ENCODE measurements at regions not wholly inside any gene's neighbourhood (a gene's known extent, or its start where the extent isn't known, plus 50 kb on each side); places are given as distances from the start of the nearest gene placed in this dataset.

DNA sequence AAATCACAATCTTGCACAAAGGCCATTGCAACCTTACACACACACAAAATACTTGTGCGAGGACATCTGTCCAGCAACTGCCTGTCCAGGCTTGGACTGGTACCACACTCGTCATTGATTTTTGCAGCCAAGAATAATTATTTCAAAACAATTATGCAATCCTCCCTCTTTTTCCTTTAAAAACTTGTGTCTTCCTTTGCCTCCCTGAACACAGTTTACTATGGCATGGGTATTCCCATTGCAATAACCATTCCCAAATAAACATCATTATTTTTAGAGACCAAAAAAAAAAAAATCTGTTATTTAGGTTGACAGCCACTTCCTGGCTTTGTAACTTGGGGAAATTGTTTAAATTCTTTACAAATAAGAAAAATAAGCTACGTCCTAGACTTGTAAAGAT lies 54.0 kb downstream of the C11orf91 start:
- H3K4me3 ChIP-seq (ENCODE audit: low read depth, low read length), result no peak overlapping the region
- no peak for DNase-seq (ENCODE audit: low read depth)

DNA sequence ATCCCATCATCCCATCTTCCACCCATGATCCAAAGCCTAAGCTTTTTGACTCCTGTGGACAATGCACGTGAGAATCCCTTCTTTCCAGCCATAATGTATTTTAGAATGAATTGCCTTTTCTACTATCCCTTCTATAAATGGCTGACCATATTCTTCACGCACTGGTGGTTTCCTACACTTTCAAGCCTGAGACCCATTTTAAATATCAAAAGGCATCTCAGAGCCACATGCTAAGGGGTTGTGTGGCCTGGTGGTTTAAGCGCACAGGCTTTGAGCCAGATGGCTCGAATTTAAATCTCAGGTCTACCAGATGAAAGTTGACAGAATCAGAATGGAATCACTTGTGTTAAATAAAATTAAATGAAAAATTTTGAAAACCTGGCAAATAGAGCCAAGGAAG lies 54.5 kb downstream of the C11orf91 start:
- H3K4me3 ChIP-seq (ENCODE audit: low read depth, low read length), result no peak overlapping the region
- TF ChIP-seq, protein P1, sequence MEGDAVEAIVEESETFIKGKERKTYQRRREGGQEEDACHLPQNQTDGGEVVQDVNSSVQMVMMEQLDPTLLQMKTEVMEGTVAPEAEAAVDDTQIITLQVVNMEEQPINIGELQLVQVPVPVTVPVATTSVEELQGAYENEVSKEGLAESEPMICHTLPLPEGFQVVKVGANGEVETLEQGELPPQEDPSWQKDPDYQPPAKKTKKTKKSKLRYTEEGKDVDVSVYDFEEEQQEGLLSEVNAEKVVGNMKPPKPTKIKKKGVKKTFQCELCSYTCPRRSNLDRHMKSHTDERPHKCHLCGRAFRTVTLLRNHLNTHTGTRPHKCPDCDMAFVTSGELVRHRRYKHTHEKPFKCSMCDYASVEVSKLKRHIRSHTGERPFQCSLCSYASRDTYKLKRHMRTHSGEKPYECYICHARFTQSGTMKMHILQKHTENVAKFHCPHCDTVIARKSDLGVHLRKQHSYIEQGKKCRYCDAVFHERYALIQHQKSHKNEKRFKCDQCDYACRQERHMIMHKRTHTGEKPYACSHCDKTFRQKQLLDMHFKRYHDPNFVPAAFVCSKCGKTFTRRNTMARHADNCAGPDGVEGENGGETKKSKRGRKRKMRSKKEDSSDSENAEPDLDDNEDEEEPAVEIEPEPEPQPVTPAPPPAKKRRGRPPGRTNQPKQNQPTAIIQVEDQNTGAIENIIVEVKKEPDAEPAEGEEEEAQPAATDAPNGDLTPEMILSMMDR (IDR thresholded peaks at IDR 0.05; ENCODE audit: insufficient read depth, low read length), result no peak
- DNase-seq (ENCODE audit: low read depth), result no peak

More for the DNA sequence above, 54.0 kb downstream of the C11orf91 start:
- TF ChIP-seq, protein P1 (IDR thresholded peaks at IDR 0.05; ENCODE audit: insufficient read depth, low read length), result no peak

DNA sequence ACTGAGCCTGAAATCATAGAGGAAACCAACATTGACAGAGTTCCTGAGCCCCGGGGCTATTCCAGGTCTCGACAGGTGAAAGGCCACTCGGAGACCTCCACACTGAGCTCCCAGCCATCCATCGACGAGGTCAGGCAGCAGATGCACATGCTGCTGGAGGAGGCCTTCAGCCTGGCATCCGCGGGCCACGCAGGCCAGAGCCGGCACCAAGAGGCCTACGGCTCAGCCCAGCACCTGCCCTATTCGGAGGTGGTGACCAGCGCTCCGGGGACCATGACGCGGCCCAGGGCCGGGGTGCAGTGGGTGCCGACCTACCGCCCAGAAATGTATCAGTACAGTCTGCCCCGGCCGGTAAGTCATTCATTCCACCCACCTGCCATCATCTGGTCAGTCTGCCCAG lies 54.9 kb downstream of the C11orf91 start:
- TF ChIP-seq, protein P1 (IDR thresholded peaks at IDR 0.05; ENCODE audit: insufficient read depth, low read length), result no peak
- DNase-seq (ENCODE audit: low read depth), result no peak
- H3K4me3 ChIP-seq (ENCODE audit: low read depth, low read length), result no peak overlapping the region

DNA sequence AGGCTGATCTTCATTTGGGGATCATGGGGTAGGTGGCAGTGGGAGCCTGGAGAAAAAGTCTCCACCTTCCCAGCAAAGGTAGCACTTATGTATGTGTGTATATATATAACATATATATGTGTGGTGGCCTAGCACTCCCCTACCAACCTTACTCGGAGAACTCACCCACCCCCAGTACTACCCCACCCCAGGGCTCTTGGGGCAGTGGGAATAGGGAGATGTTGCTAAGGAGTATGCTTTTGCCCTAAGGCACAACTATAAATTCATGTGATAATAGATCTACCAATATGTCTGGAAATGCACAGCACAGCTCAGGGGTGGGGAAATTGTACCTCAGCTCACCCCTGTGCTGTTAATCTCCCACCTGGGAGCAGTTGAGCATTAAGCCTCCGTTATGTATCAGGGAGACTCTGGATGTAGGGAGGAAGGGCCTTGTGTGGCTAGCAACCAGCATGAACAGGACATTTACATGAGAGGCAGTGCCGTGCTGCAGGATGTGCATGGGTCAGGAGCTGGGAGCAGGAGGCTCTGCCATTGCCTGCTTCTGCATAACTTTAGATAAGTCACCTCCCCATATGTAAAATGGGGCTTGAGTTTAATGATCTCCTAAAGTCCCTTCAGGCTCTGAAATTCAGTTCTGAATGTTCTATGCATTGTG lies 57.3 kb downstream of the C11orf91 start:
- no peak overlapping the region for H3K4me3 ChIP-seq (ENCODE audit: low read depth, low read length)
- TF ChIP-seq, protein P1 (IDR thresholded peaks at IDR 0.05; ENCODE audit: insufficient read depth, low read length), result no peak
- DNase-seq (ENCODE audit: low read depth), result no peak

DNA sequence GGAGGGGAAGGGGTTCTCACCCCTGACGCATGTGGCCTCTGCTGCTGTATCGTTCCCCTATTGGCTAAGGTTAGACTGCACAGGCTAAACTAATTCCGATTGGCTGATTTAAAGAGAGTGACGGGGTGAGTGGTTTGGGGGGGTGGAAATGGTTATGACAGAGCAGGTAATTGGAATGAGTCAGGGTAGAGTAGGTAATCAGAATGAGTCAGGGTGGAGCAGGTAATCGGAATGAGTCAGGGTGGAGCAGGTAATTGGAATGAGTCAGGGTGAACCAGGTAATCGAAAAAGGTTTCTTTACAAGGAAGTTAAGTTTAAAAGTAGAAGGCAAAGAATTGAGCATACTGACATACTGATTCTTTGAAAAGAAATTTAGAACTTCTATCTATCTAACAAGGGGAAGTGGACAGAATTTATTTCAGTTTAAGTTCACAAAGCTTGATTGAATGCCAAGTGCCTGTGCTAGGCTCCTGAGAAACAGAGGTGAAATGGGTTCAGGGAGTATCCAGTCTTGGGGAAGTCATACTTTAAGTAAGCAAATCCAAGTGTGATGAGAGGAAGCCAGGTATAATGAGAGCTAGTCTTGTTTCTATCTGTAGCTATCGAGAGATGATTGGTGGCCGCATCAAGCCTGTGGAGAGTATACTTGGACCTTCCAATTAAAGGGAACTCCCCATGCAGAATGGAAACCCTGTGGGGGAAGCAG lies 58.0 kb downstream of the C11orf91 start:
- H3K4me3 ChIP-seq (ENCODE audit: low read depth, low read length), result no peak overlapping the region
- TF ChIP-seq, protein P1 (IDR thresholded peaks at IDR 0.05; ENCODE audit: insufficient read depth, low read length), result no peak
- DNase-seq (ENCODE audit: low read depth), result no peak

DNA sequence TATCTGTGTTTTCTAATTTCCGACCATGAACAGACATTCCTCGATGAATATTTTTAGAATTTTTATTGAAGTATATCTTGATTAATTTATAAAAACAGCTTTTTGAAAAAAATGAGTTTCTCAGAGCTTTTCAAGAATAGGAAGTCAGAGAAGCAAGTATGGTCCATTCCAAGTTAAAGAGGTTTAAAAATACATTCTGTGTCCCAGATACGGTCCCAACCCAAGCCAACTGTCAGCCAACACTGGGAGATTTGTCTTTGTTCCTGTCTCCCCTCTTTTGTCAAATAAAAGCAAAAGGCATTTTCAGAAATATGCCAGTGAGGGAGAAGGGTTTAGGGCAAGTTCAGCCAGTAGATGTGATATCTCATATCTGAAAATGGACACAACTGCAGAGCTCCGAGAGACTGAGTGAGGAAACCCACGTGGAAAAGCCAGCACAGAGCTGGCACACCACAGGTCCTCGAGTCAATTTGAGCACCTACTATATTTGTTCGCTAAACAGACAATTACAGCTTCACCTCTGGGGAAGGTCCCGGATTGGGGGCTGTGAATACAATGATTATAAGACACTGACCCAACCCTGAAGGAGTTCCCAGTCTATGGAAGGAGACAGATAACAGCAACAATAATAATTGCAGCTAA lies 59.8 kb downstream of the C11orf91 start:
- TF ChIP-seq, protein P1 (IDR thresholded peaks at IDR 0.05; ENCODE audit: insufficient read depth, low read length), result no peak
- no peak overlapping the region for H3K4me3 ChIP-seq (ENCODE audit: low read depth, low read length)
- no peak for DNase-seq (ENCODE audit: low read depth)

All from fibroblast of the aortic adventitia (primary cell).